GM18507 (cell line): ENCODE measurements at regions not wholly inside any gene's neighbourhood (a gene's known extent, or its start where the extent isn't known, plus 50 kb on each side); places are given as distances from the start of the nearest gene placed in this dataset.

ENCODE experiments used
- DNase-seq: peaks from one replicate; pipeline ENCODE4 v3.0.0; 2011; ENCODE audit warnings: low read depth; ENCODE audit not compliant: insufficient read length; ENCODE audit errors: extremely low spot score
- FAIRE-seq: peaks from 2 replicates; lab custom pipeline; 2011; peaks lifted over from hg19 to GRCh38; lab: Jason Lieb, UNC

GRCh38 chr22:34913826-34914225 is 152.1 kb upstream of the ISX start:
- FAIRE-seq (no peak), DNase-seq (no peak)

- DNase-seq (no peak), FAIRE-seq (no peak)
Observed at GRCh38 chr22:34914846-34915245, 151.1 kb upstream of the ISX start.

GRCh38 chr22:34917239-34917638 is 148.7 kb upstream of the ISX start:
- DNase-seq: no peak
- FAIRE-seq: no peak

GRCh38 chr22:34931026-34931425 is 134.9 kb upstream of the ISX start:
- DNase-seq (no peak), FAIRE-seq (no peak)

GRCh38 chr22:34934261-34934660 is 131.7 kb upstream of the ISX start:
- FAIRE-seq (no peak), DNase-seq (no peak)

- peak; percentile 5 for FAIRE-seq
Observed at GRCh38 chr22:34943830-34944229, 122.1 kb upstream of the ISX start.

GRCh38 chr22:34946339-34946985 is 119.5 kb upstream of the ISX start:
- FAIRE-seq (no peak), DNase-seq (no peak)

More at GRCh38 chr22:34943830-34944229, 122.1 kb upstream of the ISX start:
- DNase-seq: no peak

GRCh38 chr22:34950489-34950888 is 115.5 kb upstream of the ISX start:
- no peak for FAIRE-seq
- no peak for DNase-seq

- FAIRE-seq: no peak
- no peak for DNase-seq
Observed at GRCh38 chr22:34951212-34951611, 114.7 kb upstream of the ISX start.

GRCh38 chr22:34960005-34960404 is 106.0 kb upstream of the ISX start:
- FAIRE-seq (no peak), DNase-seq (no peak)

GRCh38 chr22:34966980-34967565 is 98.9 kb upstream of the ISX start:
- no peak for FAIRE-seq
- DNase-seq: no peak

GRCh38 chr22:34969001-34969790 is 96.8 kb upstream of the ISX start:
- no peak for FAIRE-seq
- no peak for DNase-seq

GRCh38 chr22:34971456-34971855 is 94.5 kb upstream of the ISX start:
- FAIRE-seq: no peak

GRCh38 chr22:34972191-34972897 is 93.6 kb upstream of the ISX start:
- DNase-seq (no peak), FAIRE-seq (no peak)

More at GRCh38 chr22:34971456-34971855, 94.5 kb upstream of the ISX start:
- no peak for DNase-seq

- DNase-seq: no peak
- no peak for FAIRE-seq
Observed at GRCh38 chr22:34973016-34973415, 92.9 kb upstream of the ISX start.

GRCh38 chr22:34973926-34974325 is 92.0 kb upstream of the ISX start:
- DNase-seq (no peak), FAIRE-seq (no peak)

- DNase-seq (no peak), FAIRE-seq (no peak)
Observed at GRCh38 chr22:34975721-34976120, 90.2 kb upstream of the ISX start.

GRCh38 chr22:34976474-34976873 is 89.5 kb upstream of the ISX start:
- DNase-seq (no peak), FAIRE-seq (no peak)

GRCh38 chr22:34976886-34977285 is 89.1 kb upstream of the ISX start:
- no peak for DNase-seq
- no peak for FAIRE-seq

GRCh38 chr22:34986523-34986922 is 79.4 kb upstream of the ISX start:
- DNase-seq (no peak), FAIRE-seq (no peak)
